Prostate gland (tissue), 2 donors: ENCODE measurements at regions not wholly inside any gene's neighbourhood (a gene's known extent, or its start where the extent isn't known, plus 50 kb on each side); places are given as distances from the start of the nearest gene placed in this dataset.

Experiments used
- POLR2A ChIP-seq: fragments of 450-650 bp; IDR thresholded peaks from one replicate; pipeline ENCODE4 v1.6.1; 2016; ENCODE audit warnings: antibody characterized with exemption, mild to moderate bottlenecking
- TF ChIP-seq, protein P1 (sequence below), 4 experiments: fragments of 200-600 bp in 2 of 4; fragments of 450-650 bp in 2 of 4; sonication (generic) in 2 of 4; IDR thresholded peaks; 1 replicate in 3 of 4; 2 replicates in 1 of 4; pipeline ENCODE4 v1.5.1; 2016 to 2019; ENCODE audit warnings: antibody characterized with exemption in 4 of 4, mild to moderate bottlenecking in 2 of 4, moderate library complexity in 2 of 4

DNA sequence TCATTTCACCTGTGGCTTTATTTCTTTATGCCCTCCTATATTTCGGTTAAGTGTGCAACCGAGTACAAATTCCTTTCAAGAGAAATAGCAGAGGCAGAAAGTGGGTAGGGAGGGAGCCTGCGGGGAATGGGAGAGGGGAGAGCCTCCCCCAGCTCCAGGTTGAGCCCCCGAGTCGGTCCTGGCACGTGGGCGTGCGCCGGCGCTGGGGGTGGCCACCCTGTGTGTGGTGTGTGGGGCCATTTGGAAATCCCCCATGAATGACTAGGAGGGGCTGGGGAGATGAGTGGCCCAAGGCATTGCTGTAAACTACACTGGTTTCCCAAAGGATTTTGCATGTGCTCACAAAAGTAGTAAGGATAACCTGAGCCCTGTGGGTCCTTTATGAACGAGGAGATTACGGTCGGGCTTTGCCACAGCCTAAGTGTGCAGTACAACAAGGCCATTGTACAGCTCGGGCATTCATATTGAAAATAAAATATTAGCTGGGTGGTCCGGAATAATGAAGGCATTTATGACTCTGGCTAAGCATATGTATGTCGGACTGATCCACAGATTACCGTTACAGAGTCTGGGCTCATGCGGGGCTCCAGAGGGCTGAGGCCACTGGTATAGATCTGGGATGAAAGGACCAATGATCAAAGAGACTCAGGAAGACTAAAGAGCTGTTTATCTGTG lies 84.5 kb upstream of the RALGAPA2 start:
- TF ChIP-seq, protein P1, sequence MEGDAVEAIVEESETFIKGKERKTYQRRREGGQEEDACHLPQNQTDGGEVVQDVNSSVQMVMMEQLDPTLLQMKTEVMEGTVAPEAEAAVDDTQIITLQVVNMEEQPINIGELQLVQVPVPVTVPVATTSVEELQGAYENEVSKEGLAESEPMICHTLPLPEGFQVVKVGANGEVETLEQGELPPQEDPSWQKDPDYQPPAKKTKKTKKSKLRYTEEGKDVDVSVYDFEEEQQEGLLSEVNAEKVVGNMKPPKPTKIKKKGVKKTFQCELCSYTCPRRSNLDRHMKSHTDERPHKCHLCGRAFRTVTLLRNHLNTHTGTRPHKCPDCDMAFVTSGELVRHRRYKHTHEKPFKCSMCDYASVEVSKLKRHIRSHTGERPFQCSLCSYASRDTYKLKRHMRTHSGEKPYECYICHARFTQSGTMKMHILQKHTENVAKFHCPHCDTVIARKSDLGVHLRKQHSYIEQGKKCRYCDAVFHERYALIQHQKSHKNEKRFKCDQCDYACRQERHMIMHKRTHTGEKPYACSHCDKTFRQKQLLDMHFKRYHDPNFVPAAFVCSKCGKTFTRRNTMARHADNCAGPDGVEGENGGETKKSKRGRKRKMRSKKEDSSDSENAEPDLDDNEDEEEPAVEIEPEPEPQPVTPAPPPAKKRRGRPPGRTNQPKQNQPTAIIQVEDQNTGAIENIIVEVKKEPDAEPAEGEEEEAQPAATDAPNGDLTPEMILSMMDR (IDR thresholded peaks at IDR 0.05), result no peak
- TF ChIP-seq POLR2A, result no peak
